Peyer's patch (tissue), 4 donors: ENCODE measurements at regions not wholly inside any gene's neighbourhood (a gene's known extent, or its start where the extent isn't known, plus 50 kb on each side); places are given as distances from the start of the nearest gene placed in this dataset.

Experiments
- DNase-seq, 3 donors: peaks; one replicate each; pipeline ENCODE4 v3.0.0-alpha.2; 2017 to 2019
- H3K27ac ChIP-seq, 4 donors: fragments of 200-600 bp; sonication (generic); one replicate each; pipeline ENCODE4 v1.5.1; 2016 to 2019
- H3K27me3 ChIP-seq, 2 donors: fragments of 200-600 bp; sonication (generic); one replicate each; pipeline ENCODE4 v1.5.1; 2019
- H3K36me3 ChIP-seq, 3 donors: fragments of 200-600 bp; sonication (generic); one replicate each; pipeline ENCODE4 v1.5.1; 2016 to 2019
- H3K4me1 ChIP-seq, 4 donors: fragments of 200-600 bp; sonication (generic); one replicate each; pipeline ENCODE4 v1.5.1; 2016 to 2019
- H3K4me3 ChIP-seq, 4 donors: fragments of 200-600 bp; sonication (generic); 1 replicate in 3 of 4; 2 replicates in 1 of 4; pipeline ENCODE4 v1.5.1; 2016 to 2019; ENCODE audit warnings: mild to moderate bottlenecking in 1 of 4
- H3K9me3 ChIP-seq, 4 donors: fragments of 200-600 bp; sonication (generic); one replicate each; pipeline ENCODE4 v1.5.1; 2016 to 2019; ENCODE audit warnings: mild to moderate bottlenecking in 1 of 4
- CTCF ChIP-seq, 6 experiments: fragments of 450-650 bp in 4 of 6; fragments of 200-600 bp in 2 of 6; sonication (generic) in 1 of 6; IDR thresholded peaks; one replicate each; pipeline ENCODE4 v1.5.1; 2017 to 2019; ENCODE audit warnings: antibody characterized with exemption in 6 of 6, mild to moderate bottlenecking in 3 of 6, moderate library complexity in 1 of 6
- POLR2A ChIP-seq, 2 donors: fragments of 450-650 bp; IDR thresholded peaks; one replicate each; pipeline ENCODE4 v1.5.1; 2017; ENCODE audit warnings: antibody characterized with exemption in 2 of 2, mild to moderate bottlenecking in 2 of 2, moderate library complexity in 2 of 2

GRCh38 chr12:67415473-67415872 lies 146.3 kb downstream of the CAND1 start:
- Histone ChIP-seq H3K36me3 (no peaks in the 10 kb centered on the region), H3K4me3 (no peak overlapping the region), H3K9me3 (no peaks in the 10 kb centered on the region), H3K4me1 (peaks cover 0 to 4% (median under 1%) of the 10 kb centered on the region in 4 donors), H3K27me3 (no peaks in the 10 kb centered on the region), H3K27ac (no peak overlapping the region)
- TF ChIP-seq CTCF (IDR thresholded peaks at IDR 0.05) (peak in 2 of 6 experiments; percentile 17 to 32), POLR2A (IDR thresholded peaks at IDR 0.05) (no peak)
- DNase-seq, result no peak

- Histone ChIP-seq H3K4me1 (no peaks in the 10 kb centered on the region), H3K4me3 (no peak overlapping the region), H3K9me3 (no peaks in the 10 kb centered on the region), H3K27ac (no peak overlapping the region), H3K36me3 (no peaks in the 10 kb centered on the region), H3K27me3 (no peaks in the 10 kb centered on the region)
- TF ChIP-seq POLR2A (IDR thresholded peaks at IDR 0.05) (no peak), CTCF (IDR thresholded peaks at IDR 0.05) (no peak)
- no peak for DNase-seq
Observed at GRCh38 chr12:67419810-67420209, 150.7 kb downstream of the CAND1 start.

- DNase-seq, result no peak
- Histone ChIP-seq H3K4me1 (no peaks in the 10 kb centered on the region), H3K27ac (no peak overlapping the region), H3K27me3 (no peaks in the 10 kb centered on the region), H3K36me3 (no peaks in the 10 kb centered on the region), H3K9me3 (no peaks in the 10 kb centered on the region), H3K4me3 (no peak overlapping the region)
- TF ChIP-seq CTCF (IDR thresholded peaks at IDR 0.05) (no peak), POLR2A (IDR thresholded peaks at IDR 0.05) (no peak)
Observed at GRCh38 chr12:67420506-67420905, 151.3 kb downstream of the CAND1 start.

- Histone ChIP-seq H3K36me3 (no peaks in the 10 kb centered on the region), H3K4me1 (peaks cover 0 to 13% (median 0%) of the 10 kb centered on the region in 4 donors), H3K9me3 (no peaks in the 10 kb centered on the region), H3K27me3 (no peaks in the 10 kb centered on the region), H3K27ac (no peak overlapping the region), H3K4me3 (no peak overlapping the region)
- TF ChIP-seq CTCF (IDR thresholded peaks at IDR 0.05), result no peak
- no peak for TF ChIP-seq POLR2A (IDR thresholded peaks at IDR 0.05)
- DNase-seq, result no peak
Observed at GRCh38 chr12:67422081-67422480, 152.9 kb downstream of the CAND1 start.

- Histone ChIP-seq H3K4me1 (peaks cover 0 to 25% (median 3%) of the 10 kb centered on the region in 4 donors), H3K36me3 (no peaks in the 10 kb centered on the region), H3K4me3 (no peak overlapping the region), H3K27me3 (no peaks in the 10 kb centered on the region), H3K9me3 (no peaks in the 10 kb centered on the region), H3K27ac (peak overlapping the region in 2 of 4 donors; percentile 68 to 71)
- TF ChIP-seq CTCF (IDR thresholded peaks at IDR 0.05) (peak in 1 of 6 experiments; percentile 27), POLR2A (IDR thresholded peaks at IDR 0.05) (no peak)
- DNase-seq, result peak in 1 of 3 donors; percentile 62
Observed at GRCh38 chr12:67424784-67425183, 155.6 kb downstream of the CAND1 start.

GRCh38 chr12:67425394-67425793 lies 156.2 kb downstream of the CAND1 start:
- H3K27ac ChIP-seq, result peak overlapping the region in 2 of 4 donors; percentile 68 to 71
- H3K36me3 ChIP-seq, result no peaks in the 10 kb centered on the region
- H3K4me1 ChIP-seq, result peaks cover 0 to 29% (median 3%) of the 10 kb centered on the region in 4 donors
- TF ChIP-seq POLR2A (IDR thresholded peaks at IDR 0.05) (no peak), CTCF (IDR thresholded peaks at IDR 0.05) (no peak)
- no peak overlapping the region for H3K4me3 ChIP-seq
- DNase-seq, result peak in 1 of 3 donors; percentile 79
- no peaks in the 10 kb centered on the region for H3K27me3 ChIP-seq
- no peaks in the 10 kb centered on the region for H3K9me3 ChIP-seq
